ENCODE measurements at regions not wholly inside any gene's neighbourhood (a gene's known extent, or its start where the extent isn't known, plus 50 kb on each side); places are given as distances from the start of the nearest gene placed in this dataset.
"Not testable (repeated sequence)": the region's sequence is repeated elsewhere in the genome, so short reads cannot be mapped to it uniquely, and the experiment has no call there.

GRCh38 chr12:28689398-28690175 is 459.5 kb upstream of the FAR2 start:
- no peak for DNase-seq

GRCh38 chr12:28693565-28694219 is 455.4 kb upstream of the FAR2 start:
- DNase-seq = no peak

- no peak for DNase-seq
Observed at GRCh38 chr12:28698553-28698952, 450.5 kb upstream of the FAR2 start.

GRCh38 chr12:28699029-28699428 is 450.0 kb upstream of the FAR2 start:
- no peak for DNase-seq

- no peak for DNase-seq
Observed at GRCh38 chr12:28700161-28700560, 448.9 kb upstream of the FAR2 start.

GRCh38 chr12:28704477-28705169 is 444.5 kb upstream of the FAR2 start:
- no peak for DNase-seq

GRCh38 chr12:28708918-28709371 is 440.1 kb upstream of the FAR2 start:
- no peak for DNase-seq

- DNase-seq = no peak
Observed at GRCh38 chr12:28709986-28710685, 438.9 kb upstream of the FAR2 start.

GRCh38 chr12:28710882-28711281 is 438.2 kb upstream of the FAR2 start:
- no peak for DNase-seq

- no peak for DNase-seq
Observed at GRCh38 chr12:28711421-28711820, 437.7 kb upstream of the FAR2 start.

GRCh38 chr12:28742791-28743190 is 406.3 kb upstream of the FAR2 start:
- DNase-seq = no peak

- no peak for DNase-seq
Observed at GRCh38 chr12:28746734-28747325, 402.2 kb upstream of the FAR2 start.

GRCh38 chr12:28750946-28751685 is 398.0 kb upstream of the FAR2 start:
- DNase-seq = no peak

GRCh38 chr12:28755027-28755426 is 394.1 kb upstream of the FAR2 start:
- DNase-seq = no peak

GRCh38 chr12:28759333-28759732 is 389.7 kb upstream of the FAR2 start:
- DNase-seq = no peak

- not testable (repeated sequence) for DNase-seq
Observed at GRCh38 chr12:28760040-28760903, 388.8 kb upstream of the FAR2 start.

GRCh38 chr12:28761897-28762296 is 387.2 kb upstream of the FAR2 start:
- not testable (repeated sequence) for DNase-seq

- no peak for DNase-seq
Observed at GRCh38 chr12:28766398-28766797, 382.7 kb upstream of the FAR2 start.

GRCh38 chr12:28767836-28768348 is 381.2 kb upstream of the FAR2 start:
- no peak for DNase-seq

GRCh38 chr12:28770322-28770721 is 378.8 kb upstream of the FAR2 start:
- no peak for DNase-seq

All from renal pelvis (tissue), 1 donor.